GM23338 (cell line): ENCODE measurements at regions not wholly inside any gene's neighbourhood (a gene's known extent, or its start where the extent isn't known, plus 50 kb on each side); places are given as distances from the start of the nearest gene placed in this dataset.

Experiments used
- EZH2 ChIP-seq: fragments of 200-600 bp; sonication (generic); IDR thresholded peaks from one replicate; pipeline ENCODE4 v1.8.0; 2017; ENCODE audit warnings: antibody characterized with exemption, mild to moderate bottlenecking, low read depth; ENCODE audit not compliant: unreplicated experiment
- JUNB ChIP-seq: IDR thresholded peaks from one replicate; pipeline ENCODE4 v1.6.1; 2016; ENCODE audit warnings: antibody characterized with exemption; ENCODE audit not compliant: unreplicated experiment
- POLR2AphosphoS5 ChIP-seq: IDR thresholded peaks from 2 replicates; pipeline ENCODE4 v1.6.1; 2016; ENCODE audit warnings: antibody characterized with exemption, low read depth
- ZNF114 ChIP-seq: fragments of 250-450 bp; sonication (Bioruptor Pico); IDR thresholded peaks from 2 replicates; pipeline ENCODE4 v1.5.0; 2020; ENCODE audit warnings: mild to moderate bottlenecking, moderate library complexity
- ZNF331 ChIP-seq: fragments of 250-450 bp; sonication (Bioruptor Pico); IDR thresholded peaks from 2 replicates; pipeline ENCODE4 v1.5.0; 2020; ENCODE audit warnings: low read depth, mild to moderate bottlenecking, moderate library complexity
- TF ChIP-seq, protein P1 (sequence below), 2 experiments: fragments of 200-600 bp in 1 of 2; sonication (generic) in 1 of 2; conservative IDR thresholded peaks; 2 replicates each; pipeline versions ENCODE4 v1.5.1 to v1.6.1; 2016 to 2017; ENCODE audit warnings: antibody characterized with exemption in 2 of 2, low read depth in 2 of 2, mild to moderate bottlenecking in 2 of 2, moderate library complexity in 1 of 2
- TF ChIP-seq, protein P2 (sequence below): IDR thresholded peaks from 2 replicates; pipeline ENCODE4 v1.6.1; 2016; ENCODE audit warnings: antibody characterized with exemption
- TF ChIP-seq, protein P3 (sequence below): IDR thresholded peaks from one replicate; pipeline ENCODE4 v1.6.1; 2018; ENCODE audit warnings: antibody characterized with exemption; ENCODE audit not compliant: unreplicated experiment

DNA sequence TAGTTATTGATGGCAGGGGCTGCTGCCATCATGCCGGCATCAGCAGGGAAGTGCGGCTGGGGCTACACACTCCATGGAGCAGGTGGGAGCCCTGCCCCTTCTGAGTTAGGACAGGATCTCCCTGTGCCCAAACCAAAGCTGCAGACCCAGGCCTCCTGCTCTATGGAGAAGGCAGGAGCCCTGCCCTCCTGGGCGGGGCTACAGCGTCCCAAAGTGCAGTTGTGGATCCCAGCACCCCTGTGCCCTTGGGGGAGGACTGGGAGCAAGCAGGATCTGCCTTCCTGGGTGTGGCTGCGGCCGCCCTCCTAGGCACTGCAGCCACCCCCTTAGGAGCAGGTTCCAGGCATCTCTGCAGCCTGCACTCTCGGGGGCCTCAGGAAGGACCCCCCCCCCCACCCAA, 1392.4 kb upstream of the SLC39A10 start:
- TF ChIP-seq POLR2AphosphoS5 (no peak), ZNF114 (CRISPR knock-in tag) (no peak), EZH2 (no peak), JUNB (no peak), ZNF331 (no peak)
- TF ChIP-seq, protein P1, sequence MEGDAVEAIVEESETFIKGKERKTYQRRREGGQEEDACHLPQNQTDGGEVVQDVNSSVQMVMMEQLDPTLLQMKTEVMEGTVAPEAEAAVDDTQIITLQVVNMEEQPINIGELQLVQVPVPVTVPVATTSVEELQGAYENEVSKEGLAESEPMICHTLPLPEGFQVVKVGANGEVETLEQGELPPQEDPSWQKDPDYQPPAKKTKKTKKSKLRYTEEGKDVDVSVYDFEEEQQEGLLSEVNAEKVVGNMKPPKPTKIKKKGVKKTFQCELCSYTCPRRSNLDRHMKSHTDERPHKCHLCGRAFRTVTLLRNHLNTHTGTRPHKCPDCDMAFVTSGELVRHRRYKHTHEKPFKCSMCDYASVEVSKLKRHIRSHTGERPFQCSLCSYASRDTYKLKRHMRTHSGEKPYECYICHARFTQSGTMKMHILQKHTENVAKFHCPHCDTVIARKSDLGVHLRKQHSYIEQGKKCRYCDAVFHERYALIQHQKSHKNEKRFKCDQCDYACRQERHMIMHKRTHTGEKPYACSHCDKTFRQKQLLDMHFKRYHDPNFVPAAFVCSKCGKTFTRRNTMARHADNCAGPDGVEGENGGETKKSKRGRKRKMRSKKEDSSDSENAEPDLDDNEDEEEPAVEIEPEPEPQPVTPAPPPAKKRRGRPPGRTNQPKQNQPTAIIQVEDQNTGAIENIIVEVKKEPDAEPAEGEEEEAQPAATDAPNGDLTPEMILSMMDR (conservative IDR thresholded peaks at IDR 0.05; ENCODE audit: low read depth in 2 of 2) = no peak
- TF ChIP-seq, protein P2, sequence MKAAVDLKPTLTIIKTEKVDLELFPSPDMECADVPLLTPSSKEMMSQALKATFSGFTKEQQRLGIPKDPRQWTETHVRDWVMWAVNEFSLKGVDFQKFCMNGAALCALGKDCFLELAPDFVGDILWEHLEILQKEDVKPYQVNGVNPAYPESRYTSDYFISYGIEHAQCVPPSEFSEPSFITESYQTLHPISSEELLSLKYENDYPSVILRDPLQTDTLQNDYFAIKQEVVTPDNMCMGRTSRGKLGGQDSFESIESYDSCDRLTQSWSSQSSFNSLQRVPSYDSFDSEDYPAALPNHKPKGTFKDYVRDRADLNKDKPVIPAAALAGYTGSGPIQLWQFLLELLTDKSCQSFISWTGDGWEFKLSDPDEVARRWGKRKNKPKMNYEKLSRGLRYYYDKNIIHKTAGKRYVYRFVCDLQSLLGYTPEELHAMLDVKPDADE = no peak
- TF ChIP-seq, protein P3, sequence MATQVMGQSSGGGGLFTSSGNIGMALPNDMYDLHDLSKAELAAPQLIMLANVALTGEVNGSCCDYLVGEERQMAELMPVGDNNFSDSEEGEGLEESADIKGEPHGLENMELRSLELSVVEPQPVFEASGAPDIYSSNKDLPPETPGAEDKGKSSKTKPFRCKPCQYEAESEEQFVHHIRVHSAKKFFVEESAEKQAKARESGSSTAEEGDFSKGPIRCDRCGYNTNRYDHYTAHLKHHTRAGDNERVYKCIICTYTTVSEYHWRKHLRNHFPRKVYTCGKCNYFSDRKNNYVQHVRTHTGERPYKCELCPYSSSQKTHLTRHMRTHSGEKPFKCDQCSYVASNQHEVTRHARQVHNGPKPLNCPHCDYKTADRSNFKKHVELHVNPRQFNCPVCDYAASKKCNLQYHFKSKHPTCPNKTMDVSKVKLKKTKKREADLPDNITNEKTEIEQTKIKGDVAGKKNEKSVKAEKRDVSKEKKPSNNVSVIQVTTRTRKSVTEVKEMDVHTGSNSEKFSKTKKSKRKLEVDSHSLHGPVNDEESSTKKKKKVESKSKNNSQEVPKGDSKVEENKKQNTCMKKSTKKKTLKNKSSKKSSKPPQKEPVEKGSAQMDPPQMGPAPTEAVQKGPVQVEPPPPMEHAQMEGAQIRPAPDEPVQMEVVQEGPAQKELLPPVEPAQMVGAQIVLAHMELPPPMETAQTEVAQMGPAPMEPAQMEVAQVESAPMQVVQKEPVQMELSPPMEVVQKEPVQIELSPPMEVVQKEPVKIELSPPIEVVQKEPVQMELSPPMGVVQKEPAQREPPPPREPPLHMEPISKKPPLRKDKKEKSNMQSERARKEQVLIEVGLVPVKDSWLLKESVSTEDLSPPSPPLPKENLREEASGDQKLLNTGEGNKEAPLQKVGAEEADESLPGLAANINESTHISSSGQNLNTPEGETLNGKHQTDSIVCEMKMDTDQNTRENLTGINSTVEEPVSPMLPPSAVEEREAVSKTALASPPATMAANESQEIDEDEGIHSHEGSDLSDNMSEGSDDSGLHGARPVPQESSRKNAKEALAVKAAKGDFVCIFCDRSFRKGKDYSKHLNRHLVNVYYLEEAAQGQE = no peak
